ENCODE measurements at regions not wholly inside any gene's neighbourhood (a gene's known extent, or its start where the extent isn't known, plus 50 kb on each side); places are given as distances from the start of the nearest gene placed in this dataset.

DNA sequence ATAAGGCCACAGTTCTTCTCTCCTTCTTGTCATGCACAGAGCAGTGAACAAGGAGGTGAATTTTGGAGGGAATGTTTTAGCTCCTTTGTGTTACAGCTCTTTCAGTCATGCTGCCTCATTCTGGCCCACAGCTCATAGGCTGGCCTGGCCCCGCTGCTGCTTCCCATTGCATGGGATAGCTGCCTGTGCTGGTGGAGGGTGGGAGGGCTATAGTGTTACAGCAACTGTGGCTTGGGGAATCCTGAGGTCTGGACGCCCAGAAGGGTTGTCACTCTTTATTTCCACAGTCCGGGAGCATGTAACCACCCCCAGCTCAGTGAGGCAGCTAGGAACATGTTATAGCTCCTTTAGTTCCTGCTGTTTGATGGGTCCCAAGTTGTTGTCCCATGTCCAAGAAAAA is 210.3 kb downstream of the AMY1C start:
- H3K4me3 ChIP-seq (replicated peaks in 1 of 3; ENCODE audit: insufficient read depth in 1 of 3, low read depth in 2 of 3, low read length in 3 of 3), result no peak overlapping the region
- no peaks in the 10 kb centered on the region for H4K20me1 ChIP-seq (ENCODE audit: insufficient read depth, low read length)
- no peaks in the 10 kb centered on the region for H3K4me1 ChIP-seq (ENCODE audit: insufficient read depth, low read length)
- no peak overlapping the region for H3K9ac ChIP-seq (ENCODE audit: insufficient read depth, low read depth, low read length)
- TF ChIP-seq MXD4 (CRISPR knock-in tag; IDR thresholded peaks at IDR 0.05) (no peak), SRSF4 (IDR thresholded peaks at IDR 0.05; ENCODE audit: low read depth, low read length, poor library complexity, severe bottlenecking) (no peak), CBFB (CRISPR knock-in tag; IDR thresholded peaks at IDR 0.05) (no peak), ZNF251 (CRISPR knock-in tag; IDR thresholded peaks at IDR 0.05) (no peak), EZH2 (conservative IDR thresholded peaks at IDR 0.05; ENCODE audit: low read depth, low read length) (no peak), BCL6 (CRISPR knock-in tag; IDR thresholded peaks at IDR 0.05) (no peak), ETV6 (CRISPR knock-in tag; conservative IDR thresholded peaks at IDR 0.05) (no peak), MEF2D (CRISPR knock-in tag; IDR thresholded peaks at IDR 0.05) (no peak), ZNF431 (CRISPR knock-in tag; IDR thresholded peaks at IDR 0.05; ENCODE audit: borderline replicate concordance, low read depth) (no peak), TCF7L2 (IDR thresholded peaks at IDR 0.05; ENCODE audit: low read depth, low read length) (no peak)
- TF ChIP-seq, protein P1, sequence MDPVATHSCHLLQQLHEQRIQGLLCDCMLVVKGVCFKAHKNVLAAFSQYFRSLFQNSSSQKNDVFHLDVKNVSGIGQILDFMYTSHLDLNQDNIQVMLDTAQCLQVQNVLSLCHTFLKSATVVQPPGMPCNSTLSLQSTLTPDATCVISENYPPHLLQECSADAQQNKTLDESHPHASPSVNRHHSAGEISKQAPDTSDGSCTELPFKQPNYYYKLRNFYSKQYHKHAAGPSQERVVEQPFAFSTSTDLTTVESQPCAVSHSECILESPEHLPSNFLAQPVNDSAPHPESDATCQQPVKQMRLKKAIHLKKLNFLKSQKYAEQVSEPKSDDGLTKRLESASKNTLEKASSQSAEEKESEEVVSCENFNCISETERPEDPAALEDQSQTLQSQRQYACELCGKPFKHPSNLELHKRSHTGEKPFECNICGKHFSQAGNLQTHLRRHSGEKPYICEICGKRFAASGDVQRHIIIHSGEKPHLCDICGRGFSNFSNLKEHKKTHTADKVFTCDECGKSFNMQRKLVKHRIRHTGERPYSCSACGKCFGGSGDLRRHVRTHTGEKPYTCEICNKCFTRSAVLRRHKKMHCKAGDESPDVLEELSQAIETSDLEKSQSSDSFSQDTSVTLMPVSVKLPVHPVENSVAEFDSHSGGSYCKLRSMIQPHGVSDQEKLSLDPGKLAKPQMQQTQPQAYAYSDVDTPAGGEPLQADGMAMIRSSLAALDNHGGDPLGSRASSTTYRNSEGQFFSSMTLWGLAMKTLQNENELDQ (CRISPR knock-in tag; IDR thresholded peaks at IDR 0.05; ENCODE audit: borderline replicate concordance), result no peak
- TF ChIP-seq, protein P2, sequence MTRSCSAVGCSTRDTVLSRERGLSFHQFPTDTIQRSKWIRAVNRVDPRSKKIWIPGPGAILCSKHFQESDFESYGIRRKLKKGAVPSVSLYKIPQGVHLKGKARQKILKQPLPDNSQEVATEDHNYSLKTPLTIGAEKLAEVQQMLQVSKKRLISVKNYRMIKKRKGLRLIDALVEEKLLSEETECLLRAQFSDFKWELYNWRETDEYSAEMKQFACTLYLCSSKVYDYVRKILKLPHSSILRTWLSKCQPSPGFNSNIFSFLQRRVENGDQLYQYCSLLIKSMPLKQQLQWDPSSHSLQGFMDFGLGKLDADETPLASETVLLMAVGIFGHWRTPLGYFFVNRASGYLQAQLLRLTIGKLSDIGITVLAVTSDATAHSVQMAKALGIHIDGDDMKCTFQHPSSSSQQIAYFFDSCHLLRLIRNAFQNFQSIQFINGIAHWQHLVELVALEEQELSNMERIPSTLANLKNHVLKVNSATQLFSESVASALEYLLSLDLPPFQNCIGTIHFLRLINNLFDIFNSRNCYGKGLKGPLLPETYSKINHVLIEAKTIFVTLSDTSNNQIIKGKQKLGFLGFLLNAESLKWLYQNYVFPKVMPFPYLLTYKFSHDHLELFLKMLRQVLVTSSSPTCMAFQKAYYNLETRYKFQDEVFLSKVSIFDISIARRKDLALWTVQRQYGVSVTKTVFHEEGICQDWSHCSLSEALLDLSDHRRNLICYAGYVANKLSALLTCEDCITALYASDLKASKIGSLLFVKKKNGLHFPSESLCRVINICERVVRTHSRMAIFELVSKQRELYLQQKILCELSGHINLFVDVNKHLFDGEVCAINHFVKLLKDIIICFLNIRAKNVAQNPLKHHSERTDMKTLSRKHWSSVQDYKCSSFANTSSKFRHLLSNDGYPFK (CRISPR knock-in tag; IDR thresholded peaks at IDR 0.05; ENCODE audit: borderline replicate concordance), result no peak
- TF ChIP-seq, protein P3, sequence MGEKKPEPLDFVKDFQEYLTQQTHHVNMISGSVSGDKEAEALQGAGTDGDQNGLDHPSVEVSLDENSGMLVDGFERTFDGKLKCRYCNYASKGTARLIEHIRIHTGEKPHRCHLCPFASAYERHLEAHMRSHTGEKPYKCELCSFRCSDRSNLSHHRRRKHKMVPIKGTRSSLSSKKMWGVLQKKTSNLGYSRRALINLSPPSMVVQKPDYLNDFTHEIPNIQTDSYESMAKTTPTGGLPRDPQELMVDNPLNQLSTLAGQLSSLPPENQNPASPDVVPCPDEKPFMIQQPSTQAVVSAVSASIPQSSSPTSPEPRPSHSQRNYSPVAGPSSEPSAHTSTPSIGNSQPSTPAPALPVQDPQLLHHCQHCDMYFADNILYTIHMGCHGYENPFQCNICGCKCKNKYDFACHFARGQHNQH (CRISPR knock-in tag; IDR thresholded peaks at IDR 0.05), result no peak
- TF ChIP-seq, protein P4, sequence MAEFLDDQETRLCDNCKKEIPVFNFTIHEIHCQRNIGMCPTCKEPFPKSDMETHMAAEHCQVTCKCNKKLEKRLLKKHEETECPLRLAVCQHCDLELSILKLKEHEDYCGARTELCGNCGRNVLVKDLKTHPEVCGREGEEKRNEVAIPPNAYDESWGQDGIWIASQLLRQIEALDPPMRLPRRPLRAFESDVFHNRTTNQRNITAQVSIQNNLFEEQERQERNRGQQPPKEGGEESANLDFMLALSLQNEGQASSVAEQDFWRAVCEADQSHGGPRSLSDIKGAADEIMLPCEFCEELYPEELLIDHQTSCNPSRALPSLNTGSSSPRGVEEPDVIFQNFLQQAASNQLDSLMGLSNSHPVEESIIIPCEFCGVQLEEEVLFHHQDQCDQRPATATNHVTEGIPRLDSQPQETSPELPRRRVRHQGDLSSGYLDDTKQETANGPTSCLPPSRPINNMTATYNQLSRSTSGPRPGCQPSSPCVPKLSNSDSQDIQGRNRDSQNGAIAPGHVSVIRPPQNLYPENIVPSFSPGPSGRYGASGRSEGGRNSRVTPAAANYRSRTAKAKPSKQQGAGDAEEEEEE (CRISPR knock-in tag; IDR thresholded peaks at IDR 0.05; ENCODE audit: borderline replicate concordance), result no peak
- POLR2A ChIA-PET, result no interaction called here
- H3K27ac ChIP-seq (ENCODE audit: extremely low read length, insufficient read depth, low read length), result no peak overlapping the region
- H3K4me2 ChIP-seq (ENCODE audit: low read depth, low read length), result no peak overlapping the region
- ATAC-seq, result no peak
- no peak for DNase-seq (ENCODE audit: low spot score)
- CTCF ChIA-PET (ENCODE audit: low intra/inter-chr PET ratio, low total read pairs), result no interaction called here
- H3K9me3 ChIP-seq (ENCODE audit: low read length), result peaks cover 15% of the 10 kb centered on the region
- WGBS (ENCODE audit: low lambda C conversion rate), result 0% methylated on average over 3 of the region's 3 CpGs
- in situ Hi-C loops (cut with HindIII; ENCODE audit: extremely low pct_ligation_motif_present, low pct_unique_long_range_greater_than_20kb) (no loop called here), intact Hi-C loops (cut with micrococcal nuclease; ENCODE audit: unreplicated experiment) (no loop called here)
- no peaks in the 10 kb centered on the region for H3K79me2 ChIP-seq (ENCODE audit: insufficient read depth, low read length)
- no peaks in the 10 kb centered on the region for H3K27me3 ChIP-seq (ENCODE audit: control insufficient read depth in 1 of 2, insufficient read depth in 2 of 2, low read length in 2 of 2)
- BruUV-seq (replicated peaks), result no TSS peak
- H3K36me3 ChIP-seq (replicated peaks in 1 of 2; ENCODE audit: control insufficient read depth in 1 of 2, insufficient read depth in 2 of 2, low read length in 2 of 2), result no peaks in the 10 kb centered on the region
- no peak for FAIRE-seq
- no peak overlapping the region for H2AFZ ChIP-seq (ENCODE audit: low read length)
